GM12874 (cell line): ENCODE measurements at regions not wholly inside any gene's neighbourhood (a gene's known extent, or its start where the extent isn't known, plus 50 kb on each side); places are given as distances from the start of the nearest gene placed in this dataset.

Experiments
- CTCF ChIP-seq: IDR thresholded peaks from 2 replicates; pipeline ENCODE4 v1.5.1; 2011; ENCODE audit warnings: low read depth, mild to moderate bottlenecking, control low read depth, low read length, moderate library complexity; ENCODE audit not compliant: insufficient read depth

- no peak for TF ChIP-seq CTCF
These were observed 60.1 kb downstream of the NABP1 start for GRCh38 chr2:191738003-191738402.

- no peak for TF ChIP-seq CTCF
These were observed 60.7 kb downstream of the NABP1 start for GRCh38 chr2:191738667-191739066.

GRCh38 chr2:191739194-191739593 lies 61.3 kb downstream of the NABP1 start:
- TF ChIP-seq CTCF: no peak

- TF ChIP-seq CTCF: no peak
These were observed 62.1 kb downstream of the NABP1 start for GRCh38 chr2:191740016-191740419.

DNA sequence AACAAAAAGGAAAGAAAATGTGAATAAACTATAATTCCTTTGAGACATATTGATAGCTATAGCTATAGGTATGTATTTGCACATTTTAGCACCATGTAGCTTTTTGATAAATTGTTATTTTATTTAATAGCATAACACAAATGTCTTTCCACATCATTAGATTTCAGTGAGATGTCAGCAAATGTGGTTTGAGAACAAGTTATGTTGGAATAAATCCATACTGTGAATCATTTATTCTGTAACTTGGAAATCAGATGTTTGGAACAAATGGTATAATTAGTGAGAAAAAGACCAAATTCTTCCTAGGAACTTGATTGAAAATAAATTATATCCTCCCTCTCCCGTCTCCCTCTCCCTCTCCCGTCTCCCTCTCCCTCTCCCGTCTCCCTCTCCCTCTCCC lies 62.8 kb downstream of the NABP1 start:
- TF ChIP-seq CTCF: no peak

DNA sequence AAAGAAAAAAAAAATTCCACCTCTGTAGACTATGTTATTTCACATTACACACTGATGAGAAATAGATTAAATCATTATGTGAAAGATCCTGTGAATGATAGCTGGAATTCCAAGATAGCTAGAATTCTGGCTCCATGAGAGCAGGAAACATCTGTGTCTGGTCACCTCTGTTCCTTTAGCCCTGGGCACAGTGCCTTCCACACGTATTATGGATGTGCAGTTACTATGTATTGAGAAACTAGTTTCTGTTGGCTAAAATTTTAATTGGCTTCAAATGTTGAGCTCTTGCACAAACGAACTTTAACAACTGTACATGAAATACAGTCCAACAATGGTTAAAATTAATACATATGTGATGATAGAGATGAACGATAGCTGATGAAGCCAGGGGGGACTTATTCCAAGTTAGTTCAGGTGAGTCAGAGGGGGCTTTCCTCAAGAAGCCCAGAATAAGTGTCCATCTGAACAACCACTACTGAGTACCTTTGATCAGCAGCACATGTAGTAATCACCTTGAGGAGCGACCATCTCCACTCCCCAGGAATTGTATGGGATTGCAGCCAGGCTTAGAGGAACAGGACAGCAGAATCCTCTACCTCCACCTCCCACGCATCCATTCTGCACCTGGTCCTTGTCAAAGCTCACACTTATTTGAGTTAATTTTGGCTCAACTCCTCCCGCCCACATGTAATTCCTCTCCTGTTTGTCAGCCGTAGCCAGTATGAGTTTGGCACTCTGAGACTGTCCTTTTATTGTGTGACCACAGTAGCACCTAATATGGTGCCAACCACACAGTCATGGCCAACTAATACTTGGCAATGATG lies 68.6 kb downstream of the NABP1 start:
- TF ChIP-seq CTCF: no peak

DNA sequence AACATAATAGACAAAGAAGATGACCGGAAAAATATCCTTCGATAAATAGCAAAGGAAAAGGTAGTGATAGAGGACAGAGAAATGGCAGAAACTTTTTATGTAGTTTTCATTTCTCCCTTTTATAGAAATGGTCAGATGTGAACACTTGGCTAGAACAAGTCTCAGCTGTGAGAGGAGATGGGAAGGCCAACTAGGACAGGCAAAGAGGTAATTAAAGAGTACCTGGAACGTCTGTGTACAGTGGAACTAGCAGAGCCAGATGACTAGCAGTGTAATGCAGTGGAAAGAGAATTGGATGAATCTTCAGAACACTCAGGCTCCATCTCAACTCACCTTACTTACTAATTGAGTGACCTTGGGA lies 69.2 kb downstream of the NABP1 start:
- TF ChIP-seq CTCF: no peak
